Endodermal cell (in vitro differentiated cells): ENCODE measurements at regions not wholly inside any gene's neighbourhood (a gene's known extent, or its start where the extent isn't known, plus 50 kb on each side); places are given as distances from the start of the nearest gene placed in this dataset.

Experiments
- DNase-seq: peaks from one replicate; pipeline ENCODE4 v3.0.0-alpha.2; 2017
- H3K27ac ChIP-seq: 2 replicates; pipeline ENCODE4 v1.5.1; 2013; ENCODE audit warnings: mild to moderate bottlenecking, low read depth, low read length, moderate library complexity
- H3K27me3 ChIP-seq: 2 replicates; pipeline ENCODE4 v1.6.1; 2013; ENCODE audit warnings: mild to moderate bottlenecking, low read length, moderate library complexity; ENCODE audit not compliant: insufficient read depth, control insufficient read depth, poor library complexity, severe bottlenecking
- H3K36me3 ChIP-seq: 2 replicates; pipeline ENCODE4 v1.7.0; 2013; ENCODE audit warnings: mild to moderate bottlenecking, low read length, moderate library complexity; ENCODE audit not compliant: control insufficient read depth, insufficient read depth
- H3K4me1 ChIP-seq: one replicate; pipeline ENCODE4 v1.7.0; 2013; ENCODE audit warnings: low read length; ENCODE audit not compliant: control insufficient read depth, insufficient read depth
- H3K4me3 ChIP-seq: 2 replicates; pipeline ENCODE4 v1.5.1; 2013; ENCODE audit warnings: mild to moderate bottlenecking, low read length, moderate library complexity
- H3K9ac ChIP-seq: 2 replicates; pipeline ENCODE4 v1.6.1; 2013; ENCODE audit warnings: mild to moderate bottlenecking, low read length, moderate library complexity; ENCODE audit not compliant: poor library complexity, severe bottlenecking; ENCODE audit errors: extremely low read depth
- H3K9me3 ChIP-seq: 2 replicates; pipeline ENCODE4 v1.6.1; 2013; ENCODE audit warnings: mild to moderate bottlenecking, low read length, moderate library complexity; ENCODE audit not compliant: control insufficient read depth
- H3K27ac Mint-ChIP-seq: 2 replicates; pipeline ENCODE4 v1.8.0; 2020; ENCODE audit warnings: mixed read lengths
- H3K27me3 Mint-ChIP-seq: 2 replicates; pipeline ENCODE4 v1.8.0; 2021; ENCODE audit warnings: mild to moderate bottlenecking, mixed read lengths; ENCODE audit not compliant: insufficient read depth
- H3K36me3 Mint-ChIP-seq: 2 replicates; pipeline ENCODE4 v1.8.0; 2020; ENCODE audit warnings: low read depth, mixed read lengths
- H3K4me1 Mint-ChIP-seq: 2 replicates; pipeline ENCODE4 v1.8.0; 2020; ENCODE audit warnings: mixed read lengths
- H3K4me3 Mint-ChIP-seq: 2 replicates; pipeline ENCODE4 v1.8.0; 2020; ENCODE audit warnings: mild to moderate bottlenecking, moderate library complexity, mixed read lengths
- H3K9me3 Mint-ChIP-seq: 2 replicates; pipeline ENCODE4 v1.8.0; 2020; ENCODE audit warnings: mild to moderate bottlenecking, mixed read lengths
- CTCF ChIP-seq: fragments of 200-600 bp; sonication (generic); conservative IDR thresholded peaks from 2 replicates; pipeline ENCODE4 v1.5.0; 2021; ENCODE audit warnings: antibody characterized with exemption, mild to moderate bottlenecking
- WGBS, 2 experiments: methylation state at CpG; one replicate each; pipeline versions ENCODE4 v1.1.5 to v1.1.7; 2013; ENCODE audit warnings: missing lambda C conversion rate in 2 of 2, mixed read lengths in 1 of 2; ENCODE audit not compliant: insufficient coverage in 1 of 2, insufficient read length in 1 of 2; 5-methylcytosine and 5-hydroxymethylcytosine counted together

GRCh38 chr9:136607334-136607919 lies 55.3 kb upstream of the EGFL7 start:
- no peaks in the 10 kb centered on the region for H3K36me3 ChIP-seq
- no peak for DNase-seq
- no peak overlapping the region for H3K27ac ChIP-seq
- H3K36me3 Mint-ChIP-seq = no peaks in the 10 kb centered on the region
- no peaks in the 10 kb centered on the region for H3K27me3 Mint-ChIP-seq
- 89 to 92% methylated on average over 5 to 17 of the region's 17 CpGs for WGBS, 2 experiments
- no peaks in the 10 kb centered on the region for H3K9me3 ChIP-seq
- no peaks in the 10 kb centered on the region for H3K27me3 ChIP-seq
- no peaks in the 10 kb centered on the region for H3K4me1 ChIP-seq
- TF ChIP-seq CTCF = no peak
- no peak overlapping the region for H3K9ac ChIP-seq
- no peak overlapping the region for H3K4me3 ChIP-seq
- H3K4me3 Mint-ChIP-seq = no peak overlapping the region
- no peaks in the 10 kb centered on the region for H3K9me3 Mint-ChIP-seq
- H3K4me1 Mint-ChIP-seq = peaks cover 5% of the 10 kb centered on the region
- H3K27ac Mint-ChIP-seq = no peak overlapping the region

GRCh38 chr9:136606687-136607333 lies 55.9 kb upstream of the EGFL7 start:
- Mint-ChIP-seq H3K9me3 (no peaks in the 10 kb centered on the region), H3K27me3 (no peaks in the 10 kb centered on the region), H3K4me1 (peaks cover 5% of the 10 kb centered on the region), H3K27ac (no peak overlapping the region), H3K4me3 (no peak overlapping the region), H3K36me3 (no peaks in the 10 kb centered on the region)
- no peak for DNase-seq
- Histone ChIP-seq H3K4me1 (no peaks in the 10 kb centered on the region), H3K9ac (no peak overlapping the region), H3K4me3 (no peak overlapping the region), H3K27me3 (no peaks in the 10 kb centered on the region), H3K36me3 (no peaks in the 10 kb centered on the region), H3K9me3 (no peaks in the 10 kb centered on the region), H3K27ac (no peak overlapping the region)
- TF ChIP-seq CTCF = no peak
- 78 to 89% methylated on average over 9 to 19 of the region's 19 CpGs for WGBS, 2 experiments

GRCh38 chr9:136605988-136606660 lies 56.6 kb upstream of the EGFL7 start:
- TF ChIP-seq CTCF = no peak
- no peak overlapping the region for H3K27ac ChIP-seq

More at GRCh38 chr9:136605988-136606660, 56.6 kb upstream of the EGFL7 start:
- Histone ChIP-seq H3K36me3 (no peaks in the 10 kb centered on the region), H3K9me3 (no peaks in the 10 kb centered on the region), H3K9ac (no peak overlapping the region), H3K4me1 (no peaks in the 10 kb centered on the region), H3K4me3 (no peak overlapping the region), H3K27me3 (no peaks in the 10 kb centered on the region)
- H3K27ac Mint-ChIP-seq = no peak overlapping the region
- no peak overlapping the region for H3K4me3 Mint-ChIP-seq
- no peaks in the 10 kb centered on the region for H3K27me3 Mint-ChIP-seq
- peaks cover 5% of the 10 kb centered on the region for H3K4me1 Mint-ChIP-seq
- no peaks in the 10 kb centered on the region for H3K9me3 Mint-ChIP-seq
- H3K36me3 Mint-ChIP-seq = no peaks in the 10 kb centered on the region
- 86 to 87% methylated on average over 12 to 17 of the region's 17 CpGs for WGBS, 2 experiments
- no peak for DNase-seq
